ENCODE measurements at regions not wholly inside any gene's neighbourhood (a gene's known extent, or its start where the extent isn't known, plus 50 kb on each side); places are given as distances from the start of the nearest gene placed in this dataset.

- TF ChIP-seq POLR2AphosphoS5 (IDR thresholded peaks at IDR 0.05; ENCODE audit: low read depth, low read length) = no peak
- TF ChIP-seq SIN3A (IDR thresholded peaks at IDR 0.05; ENCODE audit: borderline replicate concordance, insufficient read depth, low read depth, low read length) = no peak
- TF ChIP-seq, protein P1, sequence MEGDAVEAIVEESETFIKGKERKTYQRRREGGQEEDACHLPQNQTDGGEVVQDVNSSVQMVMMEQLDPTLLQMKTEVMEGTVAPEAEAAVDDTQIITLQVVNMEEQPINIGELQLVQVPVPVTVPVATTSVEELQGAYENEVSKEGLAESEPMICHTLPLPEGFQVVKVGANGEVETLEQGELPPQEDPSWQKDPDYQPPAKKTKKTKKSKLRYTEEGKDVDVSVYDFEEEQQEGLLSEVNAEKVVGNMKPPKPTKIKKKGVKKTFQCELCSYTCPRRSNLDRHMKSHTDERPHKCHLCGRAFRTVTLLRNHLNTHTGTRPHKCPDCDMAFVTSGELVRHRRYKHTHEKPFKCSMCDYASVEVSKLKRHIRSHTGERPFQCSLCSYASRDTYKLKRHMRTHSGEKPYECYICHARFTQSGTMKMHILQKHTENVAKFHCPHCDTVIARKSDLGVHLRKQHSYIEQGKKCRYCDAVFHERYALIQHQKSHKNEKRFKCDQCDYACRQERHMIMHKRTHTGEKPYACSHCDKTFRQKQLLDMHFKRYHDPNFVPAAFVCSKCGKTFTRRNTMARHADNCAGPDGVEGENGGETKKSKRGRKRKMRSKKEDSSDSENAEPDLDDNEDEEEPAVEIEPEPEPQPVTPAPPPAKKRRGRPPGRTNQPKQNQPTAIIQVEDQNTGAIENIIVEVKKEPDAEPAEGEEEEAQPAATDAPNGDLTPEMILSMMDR (IDR thresholded peaks at IDR 0.05) = no peak
These were observed 541.1 kb downstream of the TNS1 start for GRCh38 chr2:217461674-217462073.

All from Panc1 (cell line).